CD4-positive, alpha-beta memory T cell (primary cell): ENCODE measurements at regions not wholly inside any gene's neighbourhood (a gene's known extent, or its start where the extent isn't known, plus 50 kb on each side); places are given as distances from the start of the nearest gene placed in this dataset.
"Not testable (repeated sequence)": the region's sequence is repeated elsewhere in the genome, so short reads cannot be mapped to it uniquely, and the experiment has no call there.

Experiments
- CTCF ChIA-PET: fragments of 350-600 bp; sonication (Branson Sonifier 250); formaldehyde crosslinking; loops from one replicate; lab custom pipeline; 2021; ENCODE audit warnings: inconsistent platforms; ENCODE audit not compliant: partially characterized antibody; lab: Charles Lee
- POLR2A ChIA-PET: fragments of 350-600 bp; sonication (Branson Sonifier 250); formaldehyde crosslinking; loops from one replicate; lab custom pipeline; 2021; ENCODE audit not compliant: partially characterized antibody; lab: Charles Lee
- DNase-seq, 5 donors: peaks; one replicate each; pipeline versions ENCODE4 v3.0.0 to v3.0.0-alpha.2; 2020 to 2022; ENCODE audit warnings: mixed read lengths in 1 of 5
- H3K27ac ChIP-seq: one replicate; pipeline ENCODE4 v1.7.0; 2013; ENCODE audit warnings: low read depth, low read length
- H3K27me3 ChIP-seq: 2 replicates; pipeline ENCODE4 v1.7.0; 2013; ENCODE audit warnings: mild to moderate bottlenecking, low read length, moderate library complexity; ENCODE audit not compliant: insufficient read depth
- H3K36me3 ChIP-seq: 2 replicates; pipeline ENCODE4 v1.7.0; 2013; ENCODE audit warnings: mild to moderate bottlenecking, low read length, moderate library complexity; ENCODE audit not compliant: insufficient read depth
- H3K4me1 ChIP-seq: 2 replicates; pipeline ENCODE4 v1.7.0; 2013; ENCODE audit warnings: mild to moderate bottlenecking, low read length, moderate library complexity; ENCODE audit not compliant: insufficient read depth
- H3K4me3 ChIP-seq, 2 donors: one replicate each; pipeline ENCODE4 v1.7.0; 2013; ENCODE audit warnings: low read length in 2 of 2, mild to moderate bottlenecking in 1 of 2
- H3K9me3 ChIP-seq, 2 donors: one replicate each; pipeline ENCODE4 v1.7.0; 2013; ENCODE audit warnings: low read length in 2 of 2, control low read depth in 1 of 2; ENCODE audit not compliant: control insufficient read depth in 1 of 2
- H3K27ac Mint-ChIP-seq, 7 donors: one replicate each; pipeline ENCODE4 v1.8.0; 2020 to 2021; ENCODE audit warnings: mixed read lengths in 7 of 7, mild to moderate bottlenecking in 6 of 7, inconsistent platforms in 3 of 7, moderate library complexity in 3 of 7
- H3K27me3 Mint-ChIP-seq, 2 donors: one replicate each; pipeline ENCODE4 v1.8.0; 2020 to 2021; ENCODE audit warnings: mixed read lengths in 2 of 2
- H3K36me3 Mint-ChIP-seq, 2 donors: one replicate each; pipeline ENCODE4 v1.8.0; 2020 to 2021; ENCODE audit warnings: mixed read lengths in 2 of 2, inconsistent platforms in 1 of 2, mild to moderate bottlenecking in 1 of 2
- H3K4me1 Mint-ChIP-seq, 4 donors: one replicate each; pipeline ENCODE4 v1.8.0; 2020 to 2021; ENCODE audit warnings: mixed read lengths in 4 of 4, mild to moderate bottlenecking in 1 of 4
- H3K4me3 Mint-ChIP-seq, 8 donors: one replicate each; pipeline ENCODE4 v1.8.0; 2020 to 2021; ENCODE audit warnings: mixed read lengths in 8 of 8, mild to moderate bottlenecking in 7 of 8, moderate library complexity in 6 of 8, inconsistent platforms in 3 of 8
- H3K9me3 Mint-ChIP-seq, 8 donors: one replicate each; pipeline ENCODE4 v1.8.0; 2020 to 2021; ENCODE audit warnings: mixed read lengths in 8 of 8, mild to moderate bottlenecking in 5 of 8, inconsistent platforms in 3 of 8, moderate library complexity in 1 of 8
- intact Hi-C: fragments of 100-400 bp; cut with micrococcal nuclease; formaldehyde crosslinking; loops from one replicate; pipeline ENCODE4 v1.15.1; 2023

- peaks cover 2 to 3% of the 10 kb centered on the region in 2 donors for H3K27me3 Mint-ChIP-seq
- H3K27ac Mint-ChIP-seq, result no peak overlapping the region
- POLR2A ChIA-PET, result no interaction called here
- no peaks in the 10 kb centered on the region for H3K36me3 ChIP-seq
- no peak overlapping the region for H3K4me3 Mint-ChIP-seq
- H3K9me3 ChIP-seq, result no peaks in the 10 kb centered on the region
- no peaks in the 10 kb centered on the region for H3K4me1 ChIP-seq
- no peaks in the 10 kb centered on the region for H3K4me1 Mint-ChIP-seq
- H3K9me3 Mint-ChIP-seq, result peaks cover 0 to 15% (median 2%) of the 10 kb centered on the region in 8 donors
- H3K36me3 Mint-ChIP-seq, result no peaks in the 10 kb centered on the region
- H3K27me3 ChIP-seq, result no peaks in the 10 kb centered on the region
- H3K27ac ChIP-seq, result no peak overlapping the region
- CTCF ChIA-PET, result no interaction called here
- no peak for DNase-seq
- H3K4me3 ChIP-seq, result no peak overlapping the region
- intact Hi-C loops, result no loop called here
Observed at GRCh38 chr5:130616161-130616560, 548.9 kb downstream of the HINT1 start.

- H3K9me3 Mint-ChIP-seq, result peaks cover 0 to 4% (median under 1%) of the 10 kb centered on the region in 8 donors
- no peak overlapping the region for H3K4me3 Mint-ChIP-seq
- H3K27ac ChIP-seq, result no peak overlapping the region
- H3K36me3 Mint-ChIP-seq, result no peaks in the 10 kb centered on the region
- intact Hi-C loops, result no loop called here
- H3K27me3 Mint-ChIP-seq, result peaks cover 4% of the 10 kb centered on the region in 2 donors
- H3K4me1 Mint-ChIP-seq, result no peaks in the 10 kb centered on the region
- ChIA-PET POLR2A (no interaction called here), CTCF (no interaction called here)
- no peaks in the 10 kb centered on the region for H3K36me3 ChIP-seq
- no peaks in the 10 kb centered on the region for H3K27me3 ChIP-seq
- no peaks in the 10 kb centered on the region for H3K9me3 ChIP-seq
- no peak overlapping the region for H3K4me3 ChIP-seq
- no peaks in the 10 kb centered on the region for H3K4me1 ChIP-seq
- H3K27ac Mint-ChIP-seq, result no peak overlapping the region
- DNase-seq, result no peak
Observed at GRCh38 chr5:130605234-130605633, 559.8 kb downstream of the HINT1 start.

GRCh38 chr5:130596647-130597046 is 568.4 kb downstream of the HINT1 start:
- H3K4me3 Mint-ChIP-seq, H3K27me3 Mint-ChIP-seq, H3K27me3 ChIP-seq, H3K27ac ChIP-seq, POLR2A ChIA-PET, CTCF ChIA-PET, H3K4me3 ChIP-seq, H3K4me1 Mint-ChIP-seq, H3K36me3 ChIP-seq, DNase-seq, H3K27ac Mint-ChIP-seq, H3K9me3 ChIP-seq, H3K36me3 Mint-ChIP-seq, intact Hi-C loops, H3K4me1 ChIP-seq: not testable (repeated sequence)
- peaks cover 2 to 13% (median 5%) of the 10 kb centered on the region in 8 donors for H3K9me3 Mint-ChIP-seq

GRCh38 chr5:130580264-130580663 is 584.8 kb downstream of the HINT1 start:
- Histone ChIP-seq H3K27ac (no peak overlapping the region), H3K27me3 (no peaks in the 10 kb centered on the region), H3K4me3 (no peak overlapping the region), H3K36me3 (no peaks in the 10 kb centered on the region), H3K9me3 (no peaks in the 10 kb centered on the region), H3K4me1 (no peaks in the 10 kb centered on the region)
- Mint-ChIP-seq H3K4me3 (no peak overlapping the region), H3K36me3 (no peaks in the 10 kb centered on the region), H3K4me1 (no peaks in the 10 kb centered on the region), H3K27ac (no peak overlapping the region), H3K27me3 (peaks cover 0 to 3% of the 10 kb centered on the region in 2 donors), H3K9me3 (peaks cover 0 to 4% (median 0%) of the 10 kb centered on the region in 8 donors)
- intact Hi-C loops, result loop anchor here (10.0 kb wide), 1 partner anchor 835 kb away; no protein-coding TSS in a partner anchor
- CTCF ChIA-PET, result no interaction called here
- DNase-seq, result no peak
- POLR2A ChIA-PET, result no interaction called here

GRCh38 chr5:130578354-130578753 is 586.7 kb downstream of the HINT1 start:
- Mint-ChIP-seq H3K36me3 (no peaks in the 10 kb centered on the region), H3K4me3 (no peak overlapping the region), H3K27ac (no peak overlapping the region), H3K27me3 (peaks cover 1 to 3% of the 10 kb centered on the region in 2 donors), H3K4me1 (no peaks in the 10 kb centered on the region), H3K9me3 (peaks cover 0 to 4% (median 0%) of the 10 kb centered on the region in 8 donors)
- POLR2A ChIA-PET, result no interaction called here
- Histone ChIP-seq H3K36me3 (no peaks in the 10 kb centered on the region), H3K27me3 (no peaks in the 10 kb centered on the region), H3K4me3 (no peak overlapping the region), H3K9me3 (no peaks in the 10 kb centered on the region), H3K27ac (no peak overlapping the region), H3K4me1 (no peaks in the 10 kb centered on the region)
- DNase-seq, result no peak
- intact Hi-C loops, result no loop called here
- CTCF ChIA-PET, result no interaction called here

- Mint-ChIP-seq H3K36me3 (no peaks in the 10 kb centered on the region), H3K9me3 (peaks cover 0 to 6% (median 0%) of the 10 kb centered on the region in 8 donors), H3K27ac (no peak overlapping the region), H3K4me1 (no peaks in the 10 kb centered on the region), H3K27me3 (peaks cover 0 to 1% of the 10 kb centered on the region in 2 donors), H3K4me3 (no peak overlapping the region)
- no peak for DNase-seq
- H3K4me1 ChIP-seq, result no peaks in the 10 kb centered on the region
- ChIA-PET CTCF (no interaction called here), POLR2A (no interaction called here)
- intact Hi-C loops, result no loop called here
- H3K9me3 ChIP-seq, result no peaks in the 10 kb centered on the region
- no peak overlapping the region for H3K27ac ChIP-seq
- no peak overlapping the region for H3K4me3 ChIP-seq
- no peaks in the 10 kb centered on the region for H3K36me3 ChIP-seq
- H3K27me3 ChIP-seq, result no peaks in the 10 kb centered on the region
Observed at GRCh38 chr5:130571076-130571475, 594.0 kb downstream of the HINT1 start.

- no peak overlapping the region for H3K4me3 Mint-ChIP-seq
- H3K36me3 Mint-ChIP-seq, result no peaks in the 10 kb centered on the region
- no peak for DNase-seq
- H3K4me1 Mint-ChIP-seq, result no peaks in the 10 kb centered on the region
- Histone ChIP-seq H3K4me1 (no peaks in the 10 kb centered on the region), H3K27me3 (no peaks in the 10 kb centered on the region), H3K27ac (no peak overlapping the region), H3K4me3 (no peak overlapping the region), H3K36me3 (no peaks in the 10 kb centered on the region), H3K9me3 (no peaks in the 10 kb centered on the region)
- intact Hi-C loops, result no loop called here
- POLR2A ChIA-PET, result no interaction called here
- CTCF ChIA-PET, result no interaction called here
- peaks cover 0 to 6% (median 2%) of the 10 kb centered on the region in 8 donors for H3K9me3 Mint-ChIP-seq
- H3K27me3 Mint-ChIP-seq, result peaks cover 0 to 1% of the 10 kb centered on the region in 2 donors
- no peak overlapping the region for H3K27ac Mint-ChIP-seq
Observed at GRCh38 chr5:130568791-130569190, 596.3 kb downstream of the HINT1 start.

GRCh38 chr5:130555429-130555828 is 609.6 kb downstream of the HINT1 start:
- Mint-ChIP-seq H3K27me3 (peaks cover 3 to 6% of the 10 kb centered on the region in 2 donors), H3K4me1 (no peaks in the 10 kb centered on the region), H3K36me3 (no peaks in the 10 kb centered on the region), H3K4me3 (no peak overlapping the region), H3K9me3 (peaks cover under 1 to 16% (median 5%) of the 10 kb centered on the region in 8 donors), H3K27ac (no peak overlapping the region)
- intact Hi-C loops, result no loop called here
- no peak overlapping the region for H3K4me3 ChIP-seq
- ChIA-PET CTCF (no interaction called here), POLR2A (no interaction called here)
- H3K4me1 ChIP-seq, result no peaks in the 10 kb centered on the region
- H3K9me3 ChIP-seq, result no peaks in the 10 kb centered on the region
- H3K27ac ChIP-seq, result no peak overlapping the region
- DNase-seq, result no peak
- no peaks in the 10 kb centered on the region for H3K27me3 ChIP-seq
- H3K36me3 ChIP-seq, result no peaks in the 10 kb centered on the region
